K562 (cell line): ENCODE measurements at regions not wholly inside any gene's neighbourhood (a gene's known extent, or its start where the extent isn't known, plus 50 kb on each side); places are given as distances from the start of the nearest gene placed in this dataset.

Experiments used
- ATAC-seq: fragments of 200-7000 bp; cut with Tn5 transposase; 3 replicates; pipeline ENCODE4 v1.9.1; 2020; ENCODE audit warnings: moderate library complexity
- BruUV-seq: library from RNA; stranded (reverse); fragments of 400-500 nt; replicated peaks from 2 replicates; lab custom pipeline; 2021; lab: Mats Ljungman, UMichigan
- CTCF ChIA-PET: fragments of 300-600 bp; formaldehyde crosslinking; extraction: SDS; loops from one replicate; lab custom pipeline; 2021; ENCODE audit warnings: low intra/inter-chr PET ratio; lab: Yijun Ruan, JAX
- POLR2A ChIA-PET: fragments of 300-600, 350-650 bp; sonication (Branson Sonifier 250); formaldehyde crosslinking; extraction: SDS; loops from one replicate; lab custom pipeline; 2021; ENCODE audit warnings: antibody characterized with exemption, inconsistent platforms; lab: Yijun Ruan, JAX
- DNase-seq, 4 experiments: peaks; one replicate each; pipeline versions ENCODE4 v3.0.0 to v3.0.0-alpha.2; 2011 to 2018; ENCODE audit warnings: low spot score in 3 of 4, mixed read lengths in 3 of 4; ENCODE audit errors: extremely low read depth in 1 of 4
- FAIRE-seq: peaks from 2 replicates; lab custom pipeline; 2011; peaks lifted over from hg19 to GRCh38; lab: Jason Lieb, UNC
- H2AFZ ChIP-seq: 2 replicates; pipeline ENCODE4 v1.6.0; 2011; ENCODE audit warnings: low read depth, low read length, control low read depth, inconsistent platforms
- H3K27ac ChIP-seq: fragments of 200-600 bp; 3 replicates; pipeline ENCODE4 v1.8.0; 2011; ENCODE audit warnings: low read depth, mild to moderate bottlenecking, control low read depth, inconsistent platforms, low read length, moderate library complexity, mixed read lengths; ENCODE audit errors: extremely low read depth
- H3K27me3 ChIP-seq, 2 experiments: fragments of 300-600 bp in 1 of 2; 2 replicates in 1 of 2; 3 replicates in 1 of 2; pipeline versions ENCODE4 v1.6.0 to v1.8.0; 2011; ENCODE audit warnings: inconsistent platforms in 2 of 2, low read length in 2 of 2, mild to moderate bottlenecking in 1 of 2, mixed read lengths in 1 of 2, moderate library complexity in 1 of 2; ENCODE audit not compliant: control insufficient read depth in 2 of 2, insufficient read depth in 2 of 2
- H3K36me3 ChIP-seq: fragments of 300-600 bp; 3 replicates; pipeline ENCODE4 v1.8.0; 2011; ENCODE audit warnings: mild to moderate bottlenecking, low read length, inconsistent platforms; ENCODE audit not compliant: control insufficient read depth, insufficient read depth
- H3K4me1 ChIP-seq, 2 experiments: fragments of 200-600 bp in 1 of 2; replicated peaks in 1 of 2; 2 replicates in 1 of 2; 3 replicates in 1 of 2; pipeline versions ENCODE4 v1.5.1 to v1.8.0; 2011; ENCODE audit warnings: inconsistent platforms in 2 of 2, low read length in 2 of 2, mild to moderate bottlenecking in 1 of 2, mixed read lengths in 1 of 2, moderate library complexity in 1 of 2; ENCODE audit not compliant: control insufficient read depth in 2 of 2, insufficient read depth in 2 of 2
- H3K4me2 ChIP-seq: 2 replicates; pipeline ENCODE4 v1.6.1; 2011; ENCODE audit warnings: low read length, control low read depth, inconsistent platforms, mixed read lengths; ENCODE audit not compliant: insufficient read depth
- H3K4me3 ChIP-seq: fragments of 200-600 bp; sonication (generic), shearing (Covaris generic); 2 replicates; pipeline ENCODE4 v1.5.1; 2016; ENCODE audit warnings: control low read depth, inconsistent platforms
- H3K79me2 ChIP-seq: fragments of 200-600 bp; 3 replicates; pipeline ENCODE4 v1.8.0; 2011; ENCODE audit warnings: low read length, inconsistent platforms; ENCODE audit not compliant: control insufficient read depth, insufficient read depth
- H3K9ac ChIP-seq, 2 experiments: 2 replicates each; pipeline versions ENCODE4 v1.6.0 to v1.6.1; 2011; ENCODE audit warnings: low read depth in 2 of 2, low read length in 2 of 2, control low read depth in 1 of 2, inconsistent platforms in 1 of 2, mild to moderate bottlenecking in 1 of 2, mixed read lengths in 1 of 2; ENCODE audit not compliant: insufficient read depth in 1 of 2
- H3K9me1 ChIP-seq: one replicate; pipeline ENCODE4 v1.6.0; 2011; ENCODE audit warnings: inconsistent platforms, mild to moderate bottlenecking, low read length, moderate library complexity; ENCODE audit not compliant: control insufficient read depth, insufficient read depth
- H3K9me3 ChIP-seq: replicated peaks from 2 replicates; pipeline ENCODE4 v1.5.1; 2011; ENCODE audit warnings: low read depth, low read length, inconsistent platforms; ENCODE audit not compliant: control insufficient read depth, insufficient read depth
- H4K20me1 ChIP-seq: replicated peaks from 2 replicates; pipeline ENCODE4 v1.6.1; 2011; ENCODE audit warnings: low read length, inconsistent platforms, mixed read lengths; ENCODE audit not compliant: control insufficient read depth, insufficient read depth
- AFF4 ChIP-seq: sonication (generic); formaldehyde crosslinking; IDR thresholded peaks from 2 replicates; pipeline ENCODE4 v1.8.0; 2023; ENCODE audit warnings: mild to moderate bottlenecking, missing genetic modification reagents
- CHAMP1 ChIP-seq: fragments of 450-650 bp; IDR thresholded peaks from 2 replicates; pipeline ENCODE4 v1.6.1; 2016; ENCODE audit warnings: mild to moderate bottlenecking
- ELF2 ChIP-seq: fragments of 250-450 bp; sonication (Bioruptor Pico); IDR thresholded peaks from 2 replicates; pipeline ENCODE4 v1.5.0; 2021; ENCODE audit warnings: mild to moderate bottlenecking
- ETV6 ChIP-seq, 3 experiments: fragments of 150-350 bp in 1 of 3; sonication (generic) in 1 of 3; formaldehyde crosslinking in 1 of 3; IDR thresholded peaks; 2 replicates each; pipeline versions ENCODE4 v1.6.1 to v1.8.0; 2014 to 2022; ENCODE audit warnings: borderline replicate concordance in 2 of 3, low read depth in 2 of 3, antibody characterized with exemption in 1 of 3, low read length in 1 of 3, mild to moderate bottlenecking in 1 of 3, missing genetic modification reagents in 1 of 3
- FOXJ2 ChIP-seq: fragments of 200-800 bp; sonication (Bioruptor generic); IDR thresholded peaks from 2 replicates; pipeline ENCODE4 v1.6.1; 2016; ENCODE audit warnings: missing genetic modification characterization, missing compliant biosample characterization
- GABPB1 ChIP-seq: sonication (generic); formaldehyde crosslinking; IDR thresholded peaks from 2 replicates; pipeline ENCODE4 v1.8.0; 2022; ENCODE audit warnings: mild to moderate bottlenecking, missing genetic modification reagents
- IRF2 ChIP-seq: sonication (generic); formaldehyde crosslinking; IDR thresholded peaks from 2 replicates; pipeline ENCODE4 v1.8.1; 2022; ENCODE audit warnings: mild to moderate bottlenecking, missing genetic modification reagents
- MECOM ChIP-seq: fragments of 250-450 bp; sonication (Bioruptor Pico); IDR thresholded peaks from 2 replicates; pipeline ENCODE4 v1.8.0; 2022; ENCODE audit warnings: inconsistent platforms
- MEF2A ChIP-seq: IDR thresholded peaks from 2 replicates; pipeline ENCODE4 v1.6.1; 2011; ENCODE audit warnings: low read depth, mild to moderate bottlenecking, low read length, moderate library complexity; ENCODE audit not compliant: control insufficient read depth
- MTA2 ChIP-seq: fragments of 450-650 bp; IDR thresholded peaks from 2 replicates; pipeline ENCODE4 v1.6.1; 2016; ENCODE audit warnings: low read depth
- NCOR1 ChIP-seq: fragments of 450-650 bp; IDR thresholded peaks from 2 replicates; pipeline ENCODE4 v1.6.1; 2016; ENCODE audit warnings: mild to moderate bottlenecking, moderate library complexity
- NFATC3 ChIP-seq: fragments of 450-650 bp; IDR thresholded peaks from 2 replicates; pipeline ENCODE4 v1.6.1; 2017; ENCODE audit warnings: mild to moderate bottlenecking
- SIX5 ChIP-seq, 2 experiments: IDR thresholded peaks; 2 replicates each; pipeline ENCODE4 v1.6.1; 2011; ENCODE audit warnings: low read length in 2 of 2, borderline replicate concordance in 1 of 2, low read depth in 1 of 2, mild to moderate bottlenecking in 1 of 2, moderate library complexity in 1 of 2; ENCODE audit not compliant: insufficient read depth in 1 of 2
- SMARCB1 ChIP-seq: IDR thresholded peaks from 2 replicates; pipeline ENCODE4 v1.6.1; 2011; ENCODE audit warnings: improper control_type of control experiment, low read depth; ENCODE audit not compliant: insufficient read length
- U2AF1 ChIP-seq: fragments of 200-400 bp; formaldehyde crosslinking; optimal IDR thresholded peaks from 2 replicates; pipeline ENCODE3; 2017; ENCODE audit warnings: mild to moderate bottlenecking, low read depth, low read length, moderate library complexity
- U2AF2 ChIP-seq: fragments of 200-400 bp; formaldehyde crosslinking; optimal IDR thresholded peaks from 2 replicates; pipeline ENCODE3; 2017; ENCODE audit warnings: low read depth, mild to moderate bottlenecking, low read length
- ZNF134 ChIP-seq: fragments of 250-450 bp; sonication (Bioruptor Pico); conservative IDR thresholded peaks from 2 replicates; pipeline ENCODE4 v1.4.0; 2020
- ZNF212 ChIP-seq: fragments of 450-650 bp; formaldehyde crosslinking; IDR thresholded peaks from 2 replicates; pipeline ENCODE4 v1.4.0; 2020; ENCODE audit warnings: mild to moderate bottlenecking
- ZNF717 ChIP-seq: fragments of 250-450 bp; sonication (Bioruptor Pico); IDR thresholded peaks from 2 replicates; pipeline ENCODE4 v1.5.0; 2021
- WGBS: fragments of 100-300 bp; shearing (Covaris generic); methylation state at CpG from one replicate; pipeline ENCODE4 v1.1.6; 2016; ENCODE audit warnings: low coverage, mixed read lengths; ENCODE audit not compliant: insufficient coverage; ENCODE audit errors: missing lambda C conversion rate; 5-methylcytosine and 5-hydroxymethylcytosine counted together
- in situ Hi-C: fragments of 300-500 bp; cut with MboI; formaldehyde crosslinking; loops from 4 replicates; pipeline ENCODE4 v1.15.0; 2018; ENCODE audit warnings: inconsistent platforms, mixed read lengths
- intact Hi-C: fragments of 100-400 bp; cut with micrococcal nuclease; formaldehyde crosslinking; loops from 2 replicates; pipeline ENCODE4 v1.14.2; 2022

GRCh38 chr7:19362099-19362498, 216.9 kb upstream of the FERD3L start:
- H3K9me3 ChIP-seq: no peaks in the 10 kb centered on the region
- no peaks in the 10 kb centered on the region for H4K20me1 ChIP-seq
- no peaks in the 10 kb centered on the region for H3K27me3 ChIP-seq
- POLR2A ChIA-PET: no interaction called here
- TF ChIP-seq SMARCB1: no peak
- no peak for TF ChIP-seq ELF2 (CRISPR knock-in tag)
- no peak for TF ChIP-seq NFATC3
- no peak for TF ChIP-seq MECOM (CRISPR knock-in tag)
- TF ChIP-seq CHAMP1: no peak
- no peak for TF ChIP-seq FOXJ2 (tag)
- no peak for TF ChIP-seq ZNF717
- TF ChIP-seq GABPB1 (CRISPR knock-in tag): no peak
- TF ChIP-seq SIX5 (IDR thresholded peaks at IDR 0.05; ENCODE audit: borderline replicate concordance in 1 of 2, insufficient read depth in 1 of 2, low read depth in 1 of 2, low read length in 2 of 2): no peak
- no peak for TF ChIP-seq MEF2A
- no peak for TF ChIP-seq IRF2 (CRISPR knock-in tag)
- no peak for TF ChIP-seq ETV6 (IDR thresholded peaks at IDR 0.05; ENCODE audit: borderline replicate concordance in 1 of 2, low read depth in 2 of 2, low read length in 1 of 2)
- TF ChIP-seq ETV6 (CRISPR knock-in tag; IDR thresholded peaks at IDR 0.05; ENCODE audit: borderline replicate concordance): no peak
- no peak for TF ChIP-seq NCOR1
- no peak for TF ChIP-seq MTA2
- TF ChIP-seq ZNF212 (CRISPR knock-in tag): no peak
- no peak for TF ChIP-seq AFF4
- TF ChIP-seq U2AF2: no peak
- no peak for TF ChIP-seq ZNF134 (CRISPR knock-in tag)
- no peak for TF ChIP-seq U2AF1
- TF ChIP-seq, all 486 proteins: peak for 0
- Histone ChIP-seq H3K9me1 (no peaks in the 10 kb centered on the region), H3K27ac (no peak overlapping the region), H2AFZ (no peak overlapping the region), H3K9ac (no peak overlapping the region), H3K4me1 (no peaks in the 10 kb centered on the region), H3K4me2 (no peak overlapping the region), H3K36me3 (no peaks in the 10 kb centered on the region), H3K4me3 (no peak overlapping the region), H3K79me2 (no peaks in the 10 kb centered on the region)
- ATAC-seq: no peak
- whole genome bisulfite sequencing: 0% methylated on average over 2 of the region's 2 CpGs
- no TSS peak for BruUV-seq
- intact Hi-C loops (no loop called here), in situ Hi-C loops (no loop called here)
- FAIRE-seq: no peak
- DNase-seq: no peak
- CTCF ChIA-PET: no interaction called here
